ENCODE measurements at regions not wholly inside any gene's neighbourhood (a gene's known extent, or its start where the extent isn't known, plus 50 kb on each side); places are given as distances from the start of the nearest gene placed in this dataset.

- CTCF ChIA-PET, result no interaction called here
- POLR2A ChIA-PET (ENCODE audit: low non-redundant PET), result no interaction called here
- intact Hi-C loops (cut with micrococcal nuclease; ENCODE audit: unreplicated experiment), result no loop called here
Observed at GRCh38 chr12:46519407-46519806, 146.8 kb upstream of the SLC38A2 start.

GRCh38 chr12:46518729-46519128, 146.2 kb upstream of the SLC38A2 start:
- Histone ChIP-seq H3K4me3 (ENCODE audit: low read depth, low read length, poor library complexity, severe bottlenecking) (no peak overlapping the region), H3K9me3 (ENCODE audit: low read depth, low read length, poor library complexity, severe bottlenecking) (no peaks in the 10 kb centered on the region), H3K27ac (ENCODE audit: low read depth, low read length, poor library complexity, severe bottlenecking) (no peak overlapping the region), H3K27me3 (replicated peaks; ENCODE audit: insufficient read depth, low read depth, low read length, poor library complexity) (no peaks in the 10 kb centered on the region), H3K4me1 (ENCODE audit: insufficient read depth, low read length, poor library complexity, severe bottlenecking) (peaks cover 10% of the 10 kb centered on the region), H3K36me3 (ENCODE audit: insufficient read depth, low read length, poor library complexity, severe bottlenecking) (no peaks in the 10 kb centered on the region)
- TF ChIP-seq EZH2 (IDR thresholded peaks at IDR 0.05; ENCODE audit: borderline replicate concordance, low read depth, low read length, poor library complexity, severe bottlenecking), result no peak
- no peak for TF ChIP-seq CTCF (conservative IDR thresholded peaks at IDR 0.05; ENCODE audit: low read depth, low read length)
- no peak for DNase-seq (ENCODE audit: low spot score)
- POLR2A ChIA-PET (ENCODE audit: low non-redundant PET), result no interaction called here
- CTCF ChIA-PET, result no interaction called here
- no TSS peak for BruUV-seq (replicated peaks)
- intact Hi-C loops (cut with micrococcal nuclease; ENCODE audit: unreplicated experiment), result no loop called here

More at GRCh38 chr12:46519407-46519806, 146.8 kb upstream of the SLC38A2 start:
- Histone ChIP-seq H3K4me3 (ENCODE audit: low read depth, low read length, poor library complexity, severe bottlenecking) (no peak overlapping the region), H3K36me3 (ENCODE audit: insufficient read depth, low read length, poor library complexity, severe bottlenecking) (no peaks in the 10 kb centered on the region), H3K4me1 (ENCODE audit: insufficient read depth, low read length, poor library complexity, severe bottlenecking) (peaks cover 10% of the 10 kb centered on the region), H3K9me3 (ENCODE audit: low read depth, low read length, poor library complexity, severe bottlenecking) (no peaks in the 10 kb centered on the region), H3K27me3 (replicated peaks; ENCODE audit: insufficient read depth, low read depth, low read length, poor library complexity) (no peaks in the 10 kb centered on the region), H3K27ac (ENCODE audit: low read depth, low read length, poor library complexity, severe bottlenecking) (no peak overlapping the region)
- no TSS peak for BruUV-seq (replicated peaks)
- no peak for DNase-seq (ENCODE audit: low spot score)
- no peak for TF ChIP-seq CTCF (conservative IDR thresholded peaks at IDR 0.05; ENCODE audit: low read depth, low read length)
- no peak for TF ChIP-seq EZH2 (IDR thresholded peaks at IDR 0.05; ENCODE audit: borderline replicate concordance, low read depth, low read length, poor library complexity, severe bottlenecking)

DNA sequence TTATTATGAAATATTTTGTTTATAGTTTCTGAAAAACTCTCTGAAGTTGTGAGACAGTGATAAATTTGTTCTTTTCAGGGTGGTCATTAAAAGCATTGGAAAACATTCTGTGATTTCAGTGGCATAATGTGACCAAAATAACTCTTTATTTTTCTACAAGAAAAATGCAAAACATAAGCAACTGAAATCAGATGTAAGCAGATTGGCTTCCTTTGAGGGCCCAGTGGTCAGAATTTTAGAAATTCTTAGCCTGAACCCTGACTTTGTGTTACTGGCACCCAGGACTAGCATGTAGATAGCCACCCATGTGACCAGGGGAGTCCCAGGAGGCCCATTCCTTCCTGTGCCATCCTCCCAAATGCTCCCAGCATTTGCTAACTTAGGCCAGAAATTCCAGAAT, 145.6 kb upstream of the SLC38A2 start:
- no peak overlapping the region for H3K4me3 ChIP-seq (ENCODE audit: low read depth, low read length, poor library complexity, severe bottlenecking)
- ChIA-PET CTCF (no interaction called here), POLR2A (ENCODE audit: low non-redundant PET) (no interaction called here)
- no peak overlapping the region for H3K27ac ChIP-seq (ENCODE audit: low read depth, low read length, poor library complexity, severe bottlenecking)
- H3K27me3 ChIP-seq (replicated peaks; ENCODE audit: insufficient read depth, low read depth, low read length, poor library complexity), result no peaks in the 10 kb centered on the region
- no peak for TF ChIP-seq EZH2 (IDR thresholded peaks at IDR 0.05; ENCODE audit: borderline replicate concordance, low read depth, low read length, poor library complexity, severe bottlenecking)
- TF ChIP-seq CTCF (conservative IDR thresholded peaks at IDR 0.05; ENCODE audit: low read depth, low read length), result no peak
- intact Hi-C loops (cut with micrococcal nuclease; ENCODE audit: unreplicated experiment), result no loop called here
- no peak for DNase-seq (ENCODE audit: low spot score)
- H3K36me3 ChIP-seq (ENCODE audit: insufficient read depth, low read length, poor library complexity, severe bottlenecking), result no peaks in the 10 kb centered on the region
- H3K4me1 ChIP-seq (ENCODE audit: insufficient read depth, low read length, poor library complexity, severe bottlenecking), result peaks cover 10% of the 10 kb centered on the region
- no peaks in the 10 kb centered on the region for H3K9me3 ChIP-seq (ENCODE audit: low read depth, low read length, poor library complexity, severe bottlenecking)
- BruUV-seq (replicated peaks), result no TSS peak
